ENCODE measurements at regions not wholly inside any gene's neighbourhood (a gene's known extent, or its start where the extent isn't known, plus 50 kb on each side); places are given as distances from the start of the nearest gene placed in this dataset.
"Not testable (repeated sequence)": the region's sequence is repeated elsewhere in the genome, so short reads cannot be mapped to it uniquely, and the experiment has no call there.

DNA sequence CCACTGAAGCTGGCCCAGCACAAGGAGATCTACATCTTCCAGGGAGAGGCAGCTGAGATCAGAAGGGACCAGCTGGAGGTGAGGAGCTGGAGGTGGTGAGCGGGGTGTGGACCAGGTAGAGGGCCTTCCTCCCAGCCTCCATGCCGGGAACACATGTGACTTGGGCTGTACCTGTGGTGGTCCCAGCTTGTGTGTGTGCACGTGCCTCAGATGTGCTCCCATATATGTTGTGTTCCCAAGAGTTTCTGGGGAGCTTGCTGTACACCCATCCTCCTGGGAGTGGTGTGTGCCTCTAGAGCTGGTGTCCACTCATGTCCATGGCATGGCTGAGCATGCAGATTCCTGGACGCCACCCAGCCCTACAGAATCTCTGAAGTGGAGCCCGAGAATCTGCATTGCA is 183.7 kb upstream of the AKAP13 start:
- H3K9me3 ChIP-seq; intact Hi-C loops (cut with DNase I); H3K27ac ChIP-seq; H3K4me3 ChIP-seq; DNase-seq (ENCODE audit: low spot score in 2 of 2); H3K36me3 ChIP-seq; H3K4me1 ChIP-seq; H3K27me3 ChIP-seq: not testable (repeated sequence)

DNA sequence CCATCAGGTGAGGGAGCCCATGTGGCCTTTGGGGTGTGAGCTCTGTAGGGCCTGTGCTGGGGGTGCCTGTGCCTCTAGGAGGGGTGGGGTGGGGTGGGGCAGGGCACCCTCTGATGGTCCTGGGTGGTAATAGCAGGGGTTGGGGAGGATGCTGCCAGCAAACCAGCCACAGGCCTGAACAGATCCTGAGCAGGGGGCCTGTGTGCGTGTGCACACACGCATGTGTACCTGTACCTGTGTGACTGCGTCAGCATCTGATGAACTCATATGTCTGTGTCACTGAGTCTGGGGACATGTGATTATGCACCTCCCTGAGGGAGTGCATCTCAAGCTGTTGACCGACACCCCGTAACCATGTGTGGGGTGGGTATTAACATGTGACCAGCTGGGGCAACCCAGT is 182.8 kb upstream of the AKAP13 start:
- H3K4me1 ChIP-seq; H3K9me3 ChIP-seq; H3K27me3 ChIP-seq; H3K27ac ChIP-seq; H3K4me3 ChIP-seq; DNase-seq (ENCODE audit: low spot score in 2 of 2); H3K36me3 ChIP-seq; intact Hi-C loops (cut with DNase I): not testable (repeated sequence)

DNA sequence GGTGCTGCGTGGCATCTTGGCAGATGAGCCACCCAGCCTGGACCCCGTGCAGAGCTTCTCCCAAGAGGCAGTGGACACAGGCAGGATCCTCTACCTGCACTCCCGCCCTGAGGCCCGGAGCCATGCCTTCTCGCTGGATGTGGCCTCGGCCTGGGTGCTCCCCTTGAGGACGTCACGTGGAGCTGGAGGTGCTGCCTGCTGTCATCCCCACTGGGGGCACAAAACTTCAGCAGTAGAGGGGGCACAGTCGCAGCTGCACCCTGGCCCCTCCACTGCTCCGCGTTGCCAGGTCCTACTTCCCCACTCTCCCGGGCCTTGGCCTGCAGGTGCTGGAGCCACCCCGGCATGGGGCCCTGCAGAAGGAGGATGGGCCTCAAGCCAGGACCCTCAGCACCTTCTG is 182.0 kb upstream of the AKAP13 start:
- H3K36me3 ChIP-seq; H3K27me3 ChIP-seq; H3K27ac ChIP-seq; H3K4me3 ChIP-seq; H3K4me1 ChIP-seq; DNase-seq (ENCODE audit: low spot score in 2 of 2); H3K9me3 ChIP-seq; intact Hi-C loops (cut with DNase I): not testable (repeated sequence)

DNA sequence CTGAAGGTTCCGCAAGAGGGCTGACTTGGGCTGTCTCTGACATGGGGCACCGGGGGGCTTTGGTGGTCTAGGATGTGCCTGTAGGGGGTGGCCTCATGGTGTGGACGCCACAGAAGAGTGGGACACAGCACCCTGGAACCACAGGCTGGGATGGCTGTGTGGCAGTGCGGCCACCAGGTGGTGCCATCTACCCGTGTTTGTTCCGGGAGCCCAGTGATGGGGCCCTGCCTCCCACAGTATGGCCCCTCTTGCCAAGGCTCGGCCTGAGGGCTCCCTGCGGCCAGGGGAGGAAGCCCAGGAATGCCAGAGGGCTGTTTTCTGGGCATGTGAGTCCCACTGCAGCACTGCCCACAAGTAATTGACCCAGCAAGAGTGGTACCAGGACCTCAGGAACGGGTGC is 180.2 kb upstream of the AKAP13 start:
- H3K4me3 ChIP-seq; H3K4me1 ChIP-seq; H3K27ac ChIP-seq; H3K36me3 ChIP-seq; H3K9me3 ChIP-seq; intact Hi-C loops (cut with DNase I); DNase-seq (ENCODE audit: low spot score in 2 of 2); H3K27me3 ChIP-seq: not testable (repeated sequence)

DNA sequence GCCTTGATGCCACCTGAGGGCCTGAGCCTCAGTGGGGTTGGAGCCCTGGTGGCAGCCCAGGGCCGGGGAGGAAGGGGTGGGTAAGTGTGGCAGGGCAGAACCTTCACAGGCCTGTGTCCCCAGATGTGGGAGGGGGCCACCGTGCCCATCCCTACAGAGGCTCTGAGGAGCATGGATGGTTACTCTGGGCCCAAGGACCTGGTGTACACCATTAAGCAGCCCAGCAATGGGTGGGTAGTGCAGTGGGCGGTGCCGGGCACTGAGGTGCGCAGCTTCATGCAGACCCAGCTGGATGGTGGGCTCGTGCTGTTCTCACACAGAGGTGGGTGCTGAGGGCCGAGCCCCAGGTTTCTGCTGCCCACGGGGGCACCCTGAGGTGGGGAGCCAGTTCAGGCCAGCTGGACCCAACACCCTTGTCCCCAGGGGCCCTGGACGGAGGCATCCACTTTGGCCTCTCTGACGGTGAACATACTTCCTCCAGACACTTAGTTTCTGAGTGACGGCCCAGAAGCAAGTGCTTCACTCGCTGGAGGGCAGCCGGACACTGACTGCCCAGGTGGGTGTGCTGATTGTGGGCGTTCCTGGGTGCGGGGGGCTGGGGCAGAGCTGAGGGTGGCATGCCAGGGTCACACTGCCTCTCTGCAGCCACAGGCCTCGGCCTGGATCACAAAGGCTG is 179.1 kb upstream of the AKAP13 start:
- H3K4me3 ChIP-seq; H3K4me1 ChIP-seq; H3K36me3 ChIP-seq; H3K27me3 ChIP-seq; H3K27ac ChIP-seq; intact Hi-C loops (cut with DNase I); DNase-seq (ENCODE audit: low spot score in 2 of 2); H3K9me3 ChIP-seq: not testable (repeated sequence)

DNA sequence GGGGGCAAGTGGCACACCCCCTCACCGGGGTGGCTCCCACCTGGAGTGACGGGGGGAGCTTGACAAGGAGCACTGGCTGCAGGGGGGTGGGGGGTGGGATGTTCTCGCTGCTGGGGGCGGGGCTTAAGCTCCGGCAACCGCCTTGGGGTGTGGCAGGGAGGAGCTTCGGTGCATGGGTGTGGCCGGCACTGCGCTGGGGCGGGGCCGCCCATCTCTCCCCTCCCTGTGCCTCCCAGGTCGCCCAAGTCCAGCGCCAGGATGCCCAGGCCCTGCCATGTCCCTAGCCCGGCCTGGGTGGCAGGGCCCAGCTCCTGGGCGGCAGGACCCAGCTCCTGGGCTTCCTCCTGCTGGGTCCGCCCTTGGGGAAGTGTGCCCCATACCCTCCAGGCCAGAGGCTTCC is 175.9 kb upstream of the AKAP13 start:
- H3K27me3 ChIP-seq; H3K27ac ChIP-seq; H3K4me1 ChIP-seq; H3K36me3 ChIP-seq; H3K4me3 ChIP-seq; intact Hi-C loops (cut with DNase I); H3K9me3 ChIP-seq; DNase-seq (ENCODE audit: low spot score in 2 of 2): not testable (repeated sequence)

DNA sequence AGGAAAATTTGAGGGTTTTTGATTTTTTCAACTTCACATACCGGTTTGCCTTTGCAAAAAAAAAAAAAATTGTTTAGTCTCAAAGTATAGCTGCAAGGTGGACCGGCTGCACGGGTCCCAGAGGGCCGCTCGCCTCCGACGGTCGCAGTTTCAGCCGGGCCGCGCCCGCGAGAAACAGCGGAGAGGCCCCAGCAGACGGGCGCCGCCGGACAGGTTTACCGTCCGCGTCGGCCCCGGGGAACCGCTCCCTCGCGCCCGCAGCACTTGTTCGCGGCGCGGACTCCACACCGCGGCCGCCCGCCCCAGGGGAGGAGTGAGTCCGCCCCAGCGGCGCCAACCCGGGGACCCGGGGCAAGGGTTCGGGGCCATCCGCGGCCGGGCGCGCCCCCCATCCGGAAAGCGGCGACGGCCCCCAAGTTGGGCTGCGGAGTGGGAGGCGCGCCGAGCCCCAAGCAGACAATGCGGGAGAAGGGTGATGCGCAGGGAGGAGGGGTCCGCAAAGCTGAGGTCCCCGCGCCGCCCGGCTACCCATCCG is 146.5 kb upstream of the AKAP13 start:
- H3K4me3 ChIP-seq: peak overlapping the region; percentile 48 to 69
- H3K4me1 ChIP-seq; intact Hi-C loops (cut with DNase I); H3K27me3 ChIP-seq; H3K27ac ChIP-seq; H3K36me3 ChIP-seq; H3K9me3 ChIP-seq: not testable (repeated sequence)
- DNase-seq (ENCODE audit: low spot score in 2 of 2): peak in 1 of 2 donors; percentile 37

DNA sequence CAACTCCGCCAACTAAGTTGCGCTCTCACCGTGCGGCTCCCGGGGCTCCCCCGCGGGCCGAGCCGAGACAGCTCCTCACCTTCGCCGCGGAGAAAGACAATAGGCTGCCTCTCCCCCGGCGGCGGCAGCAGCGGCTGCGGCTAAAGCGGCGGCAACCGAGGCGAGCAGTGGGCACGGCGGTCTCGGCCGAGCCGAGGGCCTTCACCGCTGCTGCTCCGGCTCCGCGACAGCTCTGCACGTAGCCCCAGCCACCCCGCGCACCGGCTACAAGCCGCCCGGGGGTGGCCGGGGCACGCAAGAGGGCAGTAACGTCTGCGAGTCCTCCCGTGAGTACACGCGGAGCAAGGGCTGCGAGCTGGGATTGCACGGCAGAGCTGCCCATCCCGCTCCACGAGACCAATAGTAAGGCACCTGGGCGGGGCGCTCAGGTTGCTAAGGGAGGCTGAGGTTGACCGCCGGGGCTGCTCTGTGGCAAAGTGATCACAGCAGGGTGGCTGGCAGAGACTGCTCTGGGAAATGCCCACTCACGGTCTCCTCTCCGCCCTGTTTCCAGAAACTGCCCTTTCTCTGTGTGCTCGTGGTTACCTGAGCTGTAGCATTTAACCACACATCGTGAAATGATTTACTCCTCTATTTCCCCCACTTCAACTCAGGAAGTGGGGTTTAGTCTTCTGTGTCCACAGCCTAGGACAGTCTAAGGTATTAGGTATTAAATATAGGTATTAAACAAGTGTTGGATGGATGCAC is 145.8 kb upstream of the AKAP13 start:
- H3K4me3 ChIP-seq; H3K27me3 ChIP-seq; H3K9me3 ChIP-seq; H3K27ac ChIP-seq; intact Hi-C loops (cut with DNase I); H3K36me3 ChIP-seq; DNase-seq (ENCODE audit: low spot score in 2 of 2); H3K4me1 ChIP-seq: not testable (repeated sequence)

DNA sequence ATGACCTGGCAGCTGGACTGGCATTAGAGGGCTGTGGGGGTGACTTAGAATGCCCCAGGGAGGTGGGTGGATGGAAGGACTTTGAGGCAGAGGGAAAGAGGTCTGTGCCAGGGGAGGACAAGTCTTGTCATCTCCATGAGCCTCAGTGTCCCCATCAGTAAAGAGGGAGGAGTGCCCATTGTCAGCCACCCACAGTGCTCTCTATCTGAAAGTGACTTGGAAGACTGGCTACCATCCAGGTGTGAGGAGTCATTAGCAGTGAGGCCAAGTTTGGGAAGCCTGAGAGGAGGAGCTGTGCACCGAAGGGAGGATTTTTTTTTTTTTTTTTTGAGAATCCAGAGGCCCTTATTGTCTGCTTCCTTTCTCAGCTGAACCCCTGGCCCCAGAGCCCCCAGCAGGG is 136.3 kb upstream of the AKAP13 start:
- H3K4me3 ChIP-seq; H3K36me3 ChIP-seq; H3K4me1 ChIP-seq; intact Hi-C loops (cut with DNase I); H3K27ac ChIP-seq; H3K27me3 ChIP-seq; H3K9me3 ChIP-seq; DNase-seq (ENCODE audit: low spot score in 2 of 2): not testable (repeated sequence)

DNA sequence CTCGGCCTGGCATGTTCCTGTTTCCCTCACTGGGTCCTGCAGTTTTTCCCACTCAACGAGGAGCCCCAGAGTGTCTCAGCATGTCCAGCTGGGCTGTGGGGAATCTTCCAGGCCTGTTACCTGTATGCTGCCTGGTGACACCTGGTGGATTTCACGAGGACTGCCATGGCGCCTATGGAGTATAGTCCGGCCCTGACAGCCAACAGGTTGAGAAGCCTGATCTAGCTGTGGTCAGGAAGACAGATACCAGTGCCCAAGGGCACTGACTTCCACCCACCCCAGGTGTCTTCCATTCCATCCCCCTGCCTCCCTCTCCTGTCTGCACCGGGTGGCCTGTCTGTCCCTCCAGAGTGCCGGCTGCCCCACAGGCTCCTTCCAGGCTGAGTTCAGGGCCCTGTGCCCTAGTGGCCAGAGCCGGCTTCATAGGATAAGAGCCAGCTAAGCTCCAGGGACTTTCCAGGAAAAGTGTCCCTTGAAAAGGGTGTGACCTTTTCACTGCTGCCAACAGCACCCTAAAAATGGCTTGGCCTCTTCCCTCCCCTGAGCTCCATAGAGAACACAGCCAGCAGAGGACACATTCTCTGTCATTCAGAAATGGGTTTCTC is 129.4 kb upstream of the AKAP13 start:
- H3K36me3 ChIP-seq; H3K27me3 ChIP-seq; H3K4me3 ChIP-seq; intact Hi-C loops (cut with DNase I); H3K9me3 ChIP-seq; H3K4me1 ChIP-seq; H3K27ac ChIP-seq; DNase-seq (ENCODE audit: low spot score in 2 of 2): not testable (repeated sequence)

DNA sequence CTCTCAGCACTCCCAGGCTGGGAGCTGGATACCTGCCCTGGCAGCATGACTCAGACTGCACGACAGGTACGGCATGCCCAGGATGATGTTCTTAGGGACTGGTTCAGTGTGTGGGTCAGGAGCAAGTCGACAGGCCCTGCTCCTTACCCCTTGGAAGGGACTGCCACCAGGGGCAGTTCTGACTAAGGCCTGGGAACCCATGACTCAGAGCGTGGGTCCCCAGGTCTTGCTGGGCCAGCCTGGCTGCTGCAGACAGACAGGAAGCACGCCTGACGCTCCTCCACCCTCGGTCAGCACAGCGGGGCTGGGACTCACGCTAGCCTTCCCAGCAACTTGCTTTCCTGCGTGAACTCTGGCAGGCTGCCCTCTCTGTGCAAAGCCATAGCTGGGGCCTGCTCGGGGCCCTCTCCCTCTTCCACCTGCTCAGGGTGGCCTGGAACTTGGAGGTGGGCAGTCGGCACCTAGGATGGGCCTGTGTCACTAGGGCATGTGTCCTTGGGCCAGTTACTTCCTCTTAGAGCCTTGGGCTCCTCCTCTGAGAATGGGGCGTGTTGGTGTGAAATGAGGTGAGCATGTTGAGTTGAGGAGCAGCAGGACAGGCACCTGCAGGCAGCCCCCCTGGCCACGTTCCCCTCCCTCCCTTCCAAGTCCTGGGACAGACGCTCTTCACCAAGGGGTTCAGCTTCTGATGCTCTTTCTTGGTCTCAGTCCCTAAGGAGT is 127.0 kb upstream of the AKAP13 start:
- H3K36me3 ChIP-seq; H3K27ac ChIP-seq; H3K27me3 ChIP-seq; H3K4me3 ChIP-seq; DNase-seq (ENCODE audit: low spot score in 2 of 2); intact Hi-C loops (cut with DNase I); H3K9me3 ChIP-seq: not testable (repeated sequence)
- H3K4me1 ChIP-seq: peaks cover 4 to 12% of the 10 kb centered on the region in 2 donors

DNA sequence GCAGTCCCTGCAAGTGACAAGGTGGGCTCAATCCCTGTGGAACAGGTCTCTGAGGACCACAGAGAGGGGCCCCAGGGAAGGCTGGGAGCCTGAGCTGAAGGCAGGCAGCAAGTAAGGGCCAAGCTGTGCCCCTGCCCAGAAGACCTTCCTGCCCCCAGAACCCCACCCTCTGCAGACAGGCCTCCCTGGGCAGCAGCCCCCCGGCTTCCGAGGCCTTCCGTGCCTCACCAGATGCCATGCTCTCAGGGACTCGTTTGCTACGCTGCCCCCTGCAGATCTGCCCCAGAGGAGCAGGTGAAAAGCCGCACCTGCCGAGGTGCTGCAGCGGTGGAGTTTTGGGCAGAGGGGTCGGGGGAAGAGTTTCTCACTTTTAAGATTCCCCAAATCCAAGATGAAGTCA is 125.4 kb upstream of the AKAP13 start:
- intact Hi-C loops (cut with DNase I); H3K27me3 ChIP-seq; H3K27ac ChIP-seq; H3K36me3 ChIP-seq; H3K4me3 ChIP-seq; DNase-seq (ENCODE audit: low spot score in 2 of 2); H3K9me3 ChIP-seq: not testable (repeated sequence)
- H3K4me1 ChIP-seq: peaks cover 4 to 12% of the 10 kb centered on the region in 2 donors

DNA sequence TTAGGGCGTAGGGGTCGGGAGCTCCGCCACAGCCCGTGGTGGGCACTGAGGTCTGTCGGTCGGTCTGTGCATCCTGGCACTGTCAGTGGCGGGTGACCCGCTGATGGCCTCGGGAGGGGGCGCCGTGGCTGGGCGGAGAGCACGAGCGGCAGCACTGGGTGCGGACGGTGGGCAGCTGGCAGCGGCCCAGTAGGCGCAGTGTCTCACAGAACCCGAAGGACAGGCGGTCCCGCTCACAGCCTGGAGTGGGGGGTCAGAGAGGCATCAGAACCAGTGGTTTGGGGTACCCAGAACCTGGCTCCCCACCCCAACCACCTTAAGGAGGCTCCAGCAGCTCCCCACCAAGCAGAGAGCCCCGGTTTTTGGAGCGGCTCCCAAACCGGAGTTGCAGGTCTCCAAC is 124.9 kb upstream of the AKAP13 start:
- Histone ChIP-seq H3K4me1 (peaks cover 4 to 12% of the 10 kb centered on the region in 2 donors), H3K27ac (peak overlapping the region in 1 of 2 donors; percentile 60)
- H3K4me3 ChIP-seq; H3K27me3 ChIP-seq; H3K36me3 ChIP-seq; DNase-seq (ENCODE audit: low spot score in 2 of 2); H3K9me3 ChIP-seq; intact Hi-C loops (cut with DNase I): not testable (repeated sequence)

All from ascending aorta (tissue), 2 donors.